Keratinocyte (primary cell): ENCODE measurements at regions not wholly inside any gene's neighbourhood (a gene's known extent, or its start where the extent isn't known, plus 50 kb on each side); places are given as distances from the start of the nearest gene placed in this dataset.
A peak's percentile ranks its signal among the peaks of the same experiment; 100 is the strongest.

Experiments
- DNase-seq: peaks from one replicate; pipeline ENCODE4 v3.0.0-alpha.2; 2011; ENCODE audit warnings: low read depth, missing footprints, low spot score
- FAIRE-seq: peaks from 2 replicates; lab custom pipeline; 2011; peaks lifted over from hg19 to GRCh38; lab: Jason Lieb, UNC
- H2AFZ ChIP-seq: 2 replicates; pipeline ENCODE4 v1.6.0; 2012; ENCODE audit warnings: low read length, control low read depth, inconsistent platforms; ENCODE audit not compliant: control insufficient read depth
- H3K27ac ChIP-seq: 2 replicates; pipeline ENCODE4 v1.5.1; 2011; ENCODE audit warnings: low read length; ENCODE audit not compliant: control insufficient read depth, insufficient read depth
- H3K27me3 ChIP-seq: 3 replicates; pipeline ENCODE4 v1.6.0; 2011; ENCODE audit warnings: low read length; ENCODE audit not compliant: control insufficient read depth, insufficient read depth; ENCODE audit errors: extremely low read depth
- H3K36me3 ChIP-seq, 2 experiments: 2 replicates in 1 of 2; 3 replicates in 1 of 2; pipeline ENCODE4 v1.5.1; 2011; ENCODE audit warnings: low read length in 2 of 2, mild to moderate bottlenecking in 1 of 2; ENCODE audit not compliant: control insufficient read depth in 2 of 2, insufficient read depth in 2 of 2; ENCODE audit errors: extremely low read depth in 1 of 2
- H3K4me1 ChIP-seq: 3 replicates; pipeline ENCODE4 v1.5.1; 2011; ENCODE audit warnings: low read length; ENCODE audit not compliant: control insufficient read depth, insufficient read depth; ENCODE audit errors: extremely low read depth
- H3K4me2 ChIP-seq: 3 replicates; pipeline ENCODE4 v1.6.0; 2011; ENCODE audit warnings: low read depth, low read length; ENCODE audit not compliant: control insufficient read depth, insufficient read depth; ENCODE audit errors: extremely low read depth
- H3K4me3 ChIP-seq, 3 experiments: fragments of 200-600 bp in 1 of 3; sonication (generic) in 1 of 3; 2 replicates in 2 of 3; 3 replicates in 1 of 3; pipeline ENCODE4 v1.5.1; 2011 to 2016; ENCODE audit warnings: low read length in 3 of 3, mild to moderate bottlenecking in 3 of 3, control low read depth in 2 of 3, inconsistent platforms in 1 of 3, low read depth in 1 of 3, mixed read lengths in 1 of 3, mixed run types in 1 of 3, moderate library complexity in 1 of 3; ENCODE audit not compliant: control insufficient read depth in 2 of 3, insufficient read depth in 2 of 3; ENCODE audit errors: extremely low read depth in 1 of 3
- H3K79me2 ChIP-seq: 2 replicates; pipeline ENCODE4 v1.6.0; 2012; ENCODE audit warnings: low read length; ENCODE audit not compliant: control insufficient read depth, insufficient read depth
- H3K9ac ChIP-seq: 3 replicates; pipeline ENCODE4 v1.6.0; 2011; ENCODE audit warnings: low read length; ENCODE audit not compliant: control insufficient read depth, insufficient read depth; ENCODE audit errors: extremely low read depth
- H3K9me1 ChIP-seq: 3 replicates; pipeline ENCODE4 v1.6.0; 2011; ENCODE audit warnings: low read length; ENCODE audit not compliant: control insufficient read depth, insufficient read depth; ENCODE audit errors: extremely low read depth
- H3K9me3 ChIP-seq: 2 replicates; pipeline ENCODE4 v1.5.1; 2012; ENCODE audit warnings: low read depth, low read length; ENCODE audit not compliant: control insufficient read depth
- H4K20me1 ChIP-seq: 3 replicates; pipeline ENCODE4 v1.6.0; 2011; ENCODE audit warnings: low read length; ENCODE audit not compliant: control insufficient read depth, insufficient read depth; ENCODE audit errors: extremely low read depth
- CTCF ChIP-seq, 3 experiments: IDR thresholded peaks in 1 of 3; conservative IDR thresholded peaks in 1 of 3; optimal IDR thresholded peaks in 1 of 3; 2 replicates in 2 of 3; 3 replicates in 1 of 3; pipeline versions ENCODE3 to v1.5.1; 2011; ENCODE audit warnings: low read length in 3 of 3, mild to moderate bottlenecking in 3 of 3, moderate library complexity in 2 of 3, control low read depth in 1 of 3, inconsistent platforms in 1 of 3; ENCODE audit not compliant: insufficient read depth in 2 of 3; ENCODE audit errors: extremely low read depth in 1 of 3
- EZH2 ChIP-seq: IDR thresholded peaks from one replicate; pipeline ENCODE4 v1.6.1; 2012; ENCODE audit warnings: inconsistent platforms, mild to moderate bottlenecking, low read length, moderate library complexity
- dilution Hi-C: fragments of 300-500 bp; cut with MboI; formaldehyde crosslinking; loops from one replicate; pipeline ENCODE4 v1.7.0; 2020; ENCODE audit warnings: low sequenced_read_pairs; ENCODE audit not compliant: extremely low pct_ligation_motif_present

- peaks cover 11% of the 10 kb centered on the region for H3K9me3 ChIP-seq
- peak overlapping the region; percentile 31 for H2AFZ ChIP-seq
- no peaks in the 10 kb centered on the region for H4K20me1 ChIP-seq
- no peaks in the 10 kb centered on the region for H3K79me2 ChIP-seq
- peak overlapping the region; percentile 66 for H3K4me2 ChIP-seq
- FAIRE-seq (peak; percentile 34), DNase-seq (no peak)
- peak overlapping the region in 1 of 3 experiments; percentile 22 for H3K4me3 ChIP-seq
- H3K27me3 ChIP-seq = no peaks in the 10 kb centered on the region
- dilution Hi-C loops = no loop called here
- H3K4me1 ChIP-seq = peaks cover 62% of the 10 kb centered on the region
- peak overlapping the region; percentile 89 for H3K27ac ChIP-seq
- TF ChIP-seq CTCF (optimal IDR thresholded peaks at IDR 0.05 in 1 of 3, IDR thresholded peaks at IDR 0.05 in 1 of 3, conservative IDR thresholded peaks at IDR 0.05 in 1 of 3; ENCODE audit: extremely low read depth in 1 of 3, insufficient read depth in 2 of 3, low read length in 3 of 3) = no peak
- no peak for TF ChIP-seq EZH2
- no peaks in the 10 kb centered on the region for H3K36me3 ChIP-seq
- H3K9ac ChIP-seq = peak overlapping the region; percentile 52
- no peaks in the 10 kb centered on the region for H3K9me1 ChIP-seq
Measured at GRCh38 chr6:14274016-14274415, 156.4 kb downstream of the CD83 start.

GRCh38 chr6:14274546-14275492 lies 157.2 kb downstream of the CD83 start:
- H3K27ac ChIP-seq = peak overlapping the region; percentile 89
- H4K20me1 ChIP-seq = no peaks in the 10 kb centered on the region
- DNase-seq (peak; percentile 95), FAIRE-seq (peak; percentile 98)
- no peaks in the 10 kb centered on the region for H3K27me3 ChIP-seq
- H3K79me2 ChIP-seq = no peaks in the 10 kb centered on the region
- H3K4me3 ChIP-seq = peak overlapping the region in 1 of 3 experiments; percentile 22
- H3K9me3 ChIP-seq = peaks cover 10% of the 10 kb centered on the region
- peaks cover 62% of the 10 kb centered on the region for H3K4me1 ChIP-seq
- TF ChIP-seq CTCF (optimal IDR thresholded peaks at IDR 0.05 in 1 of 3, IDR thresholded peaks at IDR 0.05 in 1 of 3, conservative IDR thresholded peaks at IDR 0.05 in 1 of 3; ENCODE audit: extremely low read depth in 1 of 3, insufficient read depth in 2 of 3, low read length in 3 of 3) (no peak), EZH2 (no peak)
- H3K36me3 ChIP-seq = no peaks in the 10 kb centered on the region
- H3K9me1 ChIP-seq = no peaks in the 10 kb centered on the region
- peak overlapping the region; percentile 52 for H3K9ac ChIP-seq
- dilution Hi-C loops = no loop called here
- H2AFZ ChIP-seq = peak overlapping the region; percentile 31
- H3K4me2 ChIP-seq = peak overlapping the region; percentile 66
